HCT116 (cell line): ENCODE measurements at regions not wholly inside any gene's neighbourhood (a gene's known extent, or its start where the extent isn't known, plus 50 kb on each side); places are given as distances from the start of the nearest gene placed in this dataset.

Experiments used
- ATAC-seq: fragments of 200-7000 bp; cut with Tn5 transposase; 2 replicates; pipeline ENCODE4 v1.9.1; 2020; ENCODE audit warnings: mild to moderate bottlenecking, moderate library complexity
- BruUV-seq: library from RNA; stranded (reverse); fragments of 400-500 nt; replicated peaks from 2 replicates; lab custom pipeline; 2021; lab: Mats Ljungman, UMichigan
- CTCF ChIA-PET: fragments of 300-600 bp; sonication (Branson Sonifier 250); formaldehyde crosslinking; loops from one replicate; lab custom pipeline; 2021; ENCODE audit warnings: antibody characterized with exemption; lab: Charles Lee
- POLR2A ChIA-PET: fragments of 300-600, 350-600 bp; sonication (Branson Sonifier 250); formaldehyde crosslinking; loops from one replicate; lab custom pipeline; 2021; ENCODE audit warnings: antibody characterized with exemption; lab: Charles Lee
- RAD21 ChIA-PET, 2 experiments: fragments of 300-600 bp; sonication (Branson Sonifier 250); formaldehyde crosslinking; loops; one replicate each; lab custom pipeline; 2023; ENCODE audit warnings: low total read pairs in 2 of 2; ENCODE audit not compliant: uncharacterized antibody in 2 of 2, unreplicated experiment in 2 of 2, low non-redundant PET in 1 of 2; lab: Charles Lee
- DNase-seq: peaks from one replicate; pipeline ENCODE4 v3.0.0-alpha.2; 2010; ENCODE audit warnings: low read depth, low spot score
- H2AFZ ChIP-seq: fragments of 200-600 bp; shearing (Covaris generic), sonication (generic); 2 replicates; pipeline ENCODE4 v1.6.1; 2017; ENCODE audit warnings: low read depth, mixed run types, mixed read lengths, antibody characterized with exemption, low read length; ENCODE audit not compliant: poor library complexity, severe bottlenecking
- H3K27ac ChIP-seq: 2 replicates; pipeline ENCODE4 v1.5.1; 2012; ENCODE audit warnings: low read depth, low read length
- H3K27me3 ChIP-seq: fragments of 200-600 bp; sonication (generic); 2 replicates; pipeline ENCODE4 v1.6.1; 2016; ENCODE audit warnings: mixed run types, low read length, mixed read lengths; ENCODE audit not compliant: insufficient read depth
- H3K36me3 ChIP-seq, 2 experiments: fragments of 200-500 bp in 1 of 2; fragments of 200-600 bp in 1 of 2; sonication (Bioruptor generic) in 1 of 2; sonication (generic) in 1 of 2; 2 replicates each; pipeline versions ENCODE4 v1.5.1 to v1.6.1; 2014 to 2016; ENCODE audit warnings: low read length in 2 of 2, inconsistent platforms in 1 of 2, mixed read lengths in 1 of 2, mixed run types in 1 of 2; ENCODE audit not compliant: insufficient read depth in 2 of 2, control insufficient read depth in 1 of 2
- H3K4me1 ChIP-seq, 2 experiments: fragments of 200-600 bp in 1 of 2; sonication (generic) in 1 of 2; 2 replicates each; pipeline versions ENCODE4 v1.5.1 to v1.6.1; 2012 to 2017; ENCODE audit warnings: low read length in 2 of 2, inconsistent platforms in 1 of 2, mild to moderate bottlenecking in 1 of 2, mixed read lengths in 1 of 2, mixed run types in 1 of 2, moderate library complexity in 1 of 2; ENCODE audit not compliant: insufficient read depth in 2 of 2, control insufficient read depth in 1 of 2
- H3K4me2 ChIP-seq: fragments of 200-600 bp; sonication (generic); 2 replicates; pipeline ENCODE4 v1.6.1; 2017; ENCODE audit warnings: mixed run types, low read length, mixed read lengths
- H3K4me3 ChIP-seq, 2 experiments: fragments of 200-600 bp in 1 of 2; sonication (generic) in 1 of 2; replicated peaks in 1 of 2; 2 replicates each; pipeline ENCODE4 v1.5.1; 2011 to 2016; ENCODE audit warnings: low read length in 2 of 2, control low read depth in 1 of 2, low read depth in 1 of 2, mild to moderate bottlenecking in 1 of 2, mixed read lengths in 1 of 2, mixed run types in 1 of 2
- H3K79me2 ChIP-seq: fragments of 200-600 bp; sonication (generic); 2 replicates; pipeline ENCODE4 v1.6.1; 2017; ENCODE audit warnings: mild to moderate bottlenecking, mixed run types, low read length, moderate library complexity, mixed read lengths; ENCODE audit not compliant: insufficient read depth
- H3K9ac ChIP-seq: fragments of 200-600 bp; sonication (generic); 2 replicates; pipeline ENCODE4 v1.6.1; 2016; ENCODE audit warnings: low read length, mixed read lengths
- H3K9me2 ChIP-seq: fragments of 200-600 bp; sonication (generic), shearing (Covaris generic); 2 replicates; pipeline ENCODE4 v1.6.1; 2017; ENCODE audit warnings: mixed run types, mild to moderate bottlenecking, moderate library complexity; ENCODE audit not compliant: insufficient read depth
- H3K9me3 ChIP-seq, 2 experiments: fragments of 200-500 bp in 1 of 2; fragments of 200-600 bp in 1 of 2; sonication (Bioruptor generic) in 1 of 2; sonication (generic) in 1 of 2; 2 replicates each; pipeline ENCODE4 v1.6.1; 2014 to 2017; ENCODE audit warnings: low read length in 2 of 2, mixed read lengths in 2 of 2, inconsistent platforms in 1 of 2, low read depth in 1 of 2, mild to moderate bottlenecking in 1 of 2, mixed run types in 1 of 2, moderate library complexity in 1 of 2; ENCODE audit not compliant: control insufficient read depth in 1 of 2, insufficient read depth in 1 of 2
- H4K20me1 ChIP-seq: fragments of 200-600 bp; sonication (generic), shearing (Covaris generic); 2 replicates; pipeline ENCODE4 v1.6.1; 2017; ENCODE audit warnings: mixed run types, mild to moderate bottlenecking, moderate library complexity; ENCODE audit not compliant: insufficient read depth
- ATF3 ChIP-seq: IDR thresholded peaks from 2 replicates; pipeline ENCODE4 v1.6.1; 2012
- CEBPB ChIP-seq: IDR thresholded peaks from 2 replicates; pipeline ENCODE4 v1.6.1; 2012; ENCODE audit warnings: low read depth
- CTCF ChIP-seq, 3 experiments: fragments of 200-600 bp in 1 of 3; sonication (generic) in 1 of 3; IDR thresholded peaks in 2 of 3; conservative IDR thresholded peaks in 1 of 3; 2 replicates each; pipeline ENCODE4 v1.5.1; 2012 to 2017; ENCODE audit warnings: low read depth in 2 of 3, low read length in 2 of 3, antibody characterized with exemption in 1 of 3, borderline replicate concordance in 1 of 3, control low read depth in 1 of 3, mild to moderate bottlenecking in 1 of 3, mixed read lengths in 1 of 3, mixed run types in 1 of 3, moderate library complexity in 1 of 3; ENCODE audit not compliant: insufficient read depth in 1 of 3
- ELF1 ChIP-seq: IDR thresholded peaks from 2 replicates; pipeline ENCODE4 v1.6.1; 2012; ENCODE audit warnings: low read depth, borderline replicate concordance
- EZH2 ChIP-seq: fragments of 200-600 bp; sonication (generic); IDR thresholded peaks from 2 replicates; pipeline ENCODE4 v1.6.1; 2017; ENCODE audit warnings: antibody characterized with exemption, mixed run types
- FOSL1 ChIP-seq: IDR thresholded peaks from 2 replicates; pipeline ENCODE4 v1.6.1; 2012; ENCODE audit warnings: low read depth
- JUND ChIP-seq: IDR thresholded peaks from 2 replicates; pipeline ENCODE4 v1.6.1; 2012
- POLR2A ChIP-seq: IDR thresholded peaks from 2 replicates; pipeline ENCODE4 v1.7.0; 2011; ENCODE audit warnings: borderline replicate concordance; ENCODE audit not compliant: insufficient read depth, insufficient read length; ENCODE audit errors: extremely low read depth
- POLR2AphosphoS5 ChIP-seq: IDR thresholded peaks from 2 replicates; pipeline ENCODE4 v1.6.1; 2011; ENCODE audit warnings: mild to moderate bottlenecking, low read depth, low read length, moderate library complexity
- REST ChIP-seq: IDR thresholded peaks from 2 replicates; pipeline ENCODE4 v1.6.1; 2012; ENCODE audit warnings: low read depth
- SIN3A ChIP-seq: IDR thresholded peaks from 2 replicates; pipeline ENCODE4 v1.6.1; 2012; ENCODE audit warnings: low read depth
- SP1 ChIP-seq: IDR thresholded peaks from 2 replicates; pipeline ENCODE4 v1.6.1; 2012; ENCODE audit warnings: low read depth
- SRF ChIP-seq: IDR thresholded peaks from 2 replicates; pipeline ENCODE4 v1.6.1; 2012; ENCODE audit warnings: low read depth
- TCF7L2 ChIP-seq: IDR thresholded peaks from 2 replicates; pipeline ENCODE4 v1.7.0; 2011; ENCODE audit warnings: borderline replicate concordance, inconsistent platforms; ENCODE audit not compliant: insufficient read depth, insufficient read length; ENCODE audit errors: extremely low read depth
- YY1 ChIP-seq: IDR thresholded peaks from 2 replicates; pipeline ENCODE4 v1.6.1; 2011; ENCODE audit warnings: low read length, low read depth, moderate library complexity, mild to moderate bottlenecking; ENCODE audit not compliant: insufficient replicate concordance; ENCODE audit errors: extremely low read depth
- ZBTB33 ChIP-seq: IDR thresholded peaks from 2 replicates; pipeline ENCODE4 v1.6.1; 2011; ENCODE audit warnings: mild to moderate bottlenecking, low read length, moderate library complexity; ENCODE audit not compliant: insufficient replicate concordance; ENCODE audit errors: extremely low read depth
- ZNF274 ChIP-seq: fragments of 200-500 bp; sonication (Bioruptor generic); IDR thresholded peaks from 2 replicates; pipeline ENCODE4 v1.6.1; 2014; ENCODE audit warnings: mild to moderate bottlenecking, low read depth, low read length, inconsistent platforms
- intact Hi-C: fragments of 100-400 bp; cut with micrococcal nuclease; formaldehyde crosslinking; loops from 2 replicates; pipeline ENCODE4 v1.10.0; 2022

- Histone ChIP-seq H3K79me2 (no peaks in the 10 kb centered on the region), H3K9me3 (no peaks in the 10 kb centered on the region), H4K20me1 (no peaks in the 10 kb centered on the region), H3K4me1 (no peaks in the 10 kb centered on the region), H3K4me3 (no peak overlapping the region), H3K27me3 (no peaks in the 10 kb centered on the region; the same call in 1 of the 2 replicates), H2AFZ (no peak overlapping the region), H3K27ac (no peak overlapping the region), H3K9ac (no peak overlapping the region), H3K9me2 (no peaks in the 10 kb centered on the region), H3K36me3 (no peaks in the 10 kb centered on the region), H3K4me2 (no peak overlapping the region)
- CTCF ChIA-PET: interaction anchor here (2.7 kb wide), 1 partner anchor 683 kb away, joined by 8 read pairs; no protein-coding TSS in a partner anchor
- RAD21 ChIA-PET: no interaction called here
- POLR2A ChIA-PET: no interaction called here
- TF ChIP-seq ZBTB33 (no peak), YY1 (no peak), FOSL1 (no peak), JUND (no peak), REST (no peak), SIN3A (no peak), EZH2 (no peak), SRF (no peak), POLR2A (no peak), CTCF (IDR thresholded peaks at IDR 0.05 in 2 of 3, conservative IDR thresholded peaks at IDR 0.05 in 1 of 3; ENCODE audit: borderline replicate concordance in 1 of 3, insufficient read depth in 1 of 3, low read depth in 2 of 3, low read length in 2 of 3) (no peak), ATF3 (no peak), ZNF274 (no peak), CEBPB (no peak), ELF1 (no peak), SP1 (no peak), TCF7L2 (no peak), POLR2AphosphoS5 (no peak)
- no peak for ATAC-seq
- intact Hi-C loops: no loop called here
- no peak for DNase-seq
- no TSS peak for BruUV-seq
Measured at GRCh38 chr9:88596376-88596775, 61.4 kb downstream of the NXNL2 start.
